Neural crest cell (in vitro differentiated cells): ENCODE measurements at regions not wholly inside any gene's neighbourhood (a gene's known extent, or its start where the extent isn't known, plus 50 kb on each side); places are given as distances from the start of the nearest gene placed in this dataset.

ENCODE experiments used
- DNase-seq: peaks from one replicate; pipeline ENCODE4 v3.0.0; 2021; ENCODE audit warnings: low read depth, mixed read lengths, low spot score
- H3K27ac Mint-ChIP-seq: one replicate; pipeline ENCODE4 v1.8.0; 2021; ENCODE audit warnings: mild to moderate bottlenecking, mixed read lengths; ENCODE audit not compliant: unreplicated experiment
- H3K27me3 Mint-ChIP-seq: 2 replicates; pipeline ENCODE4 v1.8.0; 2021; ENCODE audit warnings: low read depth, mild to moderate bottlenecking, mixed read lengths
- H3K36me3 Mint-ChIP-seq: 2 replicates; pipeline ENCODE4 v1.8.0; 2021; ENCODE audit warnings: low read depth, mild to moderate bottlenecking, mixed read lengths
- H3K4me1 Mint-ChIP-seq: 2 replicates; pipeline ENCODE4 v1.8.0; 2021; ENCODE audit warnings: mixed read lengths
- H3K4me3 Mint-ChIP-seq: one replicate; pipeline ENCODE4 v1.8.0; 2021; ENCODE audit warnings: mild to moderate bottlenecking, mixed read lengths
- H3K9me3 Mint-ChIP-seq: 2 replicates; pipeline ENCODE4 v1.8.0; 2021; ENCODE audit warnings: mixed read lengths
- CTCF ChIP-seq: fragments of 200-600 bp; sonication (generic); conservative IDR thresholded peaks from 2 replicates; pipeline ENCODE4 v1.5.0; 2021; ENCODE audit warnings: antibody characterized with exemption, mild to moderate bottlenecking

GRCh38 chr18:44170208-44170880 lies 510.3 kb upstream of the SETBP1 start:
- H3K4me3 Mint-ChIP-seq = no peak overlapping the region
- H3K27me3 Mint-ChIP-seq = no peaks in the 10 kb centered on the region
- DNase-seq = no peak
- H3K4me1 Mint-ChIP-seq = no peaks in the 10 kb centered on the region
- no peaks in the 10 kb centered on the region for H3K36me3 Mint-ChIP-seq
- H3K9me3 Mint-ChIP-seq = no peaks in the 10 kb centered on the region
- no peak for TF ChIP-seq CTCF
- H3K27ac Mint-ChIP-seq = no peak overlapping the region

- H3K27ac Mint-ChIP-seq = no peak overlapping the region
- no peak for TF ChIP-seq CTCF
- no peak overlapping the region for H3K4me3 Mint-ChIP-seq
- H3K9me3 Mint-ChIP-seq = no peaks in the 10 kb centered on the region
- DNase-seq = no peak
- no peaks in the 10 kb centered on the region for H3K36me3 Mint-ChIP-seq
- H3K27me3 Mint-ChIP-seq = no peaks in the 10 kb centered on the region
- H3K4me1 Mint-ChIP-seq = no peaks in the 10 kb centered on the region
Observed at GRCh38 chr18:44171301-44171700, 509.4 kb upstream of the SETBP1 start.

GRCh38 chr18:44175891-44176290 lies 504.8 kb upstream of the SETBP1 start:
- Mint-ChIP-seq H3K27ac (no peak overlapping the region), H3K9me3 (no peaks in the 10 kb centered on the region), H3K4me1 (no peaks in the 10 kb centered on the region), H3K36me3 (no peaks in the 10 kb centered on the region), H3K27me3 (no peaks in the 10 kb centered on the region), H3K4me3 (no peak overlapping the region)
- no peak for TF ChIP-seq CTCF
- DNase-seq = no peak

- DNase-seq = no peak
- H3K27me3 Mint-ChIP-seq = no peaks in the 10 kb centered on the region
- H3K9me3 Mint-ChIP-seq = no peaks in the 10 kb centered on the region
- H3K27ac Mint-ChIP-seq = no peak overlapping the region
- H3K4me3 Mint-ChIP-seq = no peak overlapping the region
- no peaks in the 10 kb centered on the region for H3K36me3 Mint-ChIP-seq
- peaks cover 6% of the 10 kb centered on the region for H3K4me1 Mint-ChIP-seq
- no peak for TF ChIP-seq CTCF
Observed at GRCh38 chr18:44178476-44178875, 502.2 kb upstream of the SETBP1 start.

- no peak for DNase-seq
- Mint-ChIP-seq H3K9me3 (no peaks in the 10 kb centered on the region), H3K27ac (no peak overlapping the region), H3K27me3 (no peaks in the 10 kb centered on the region), H3K4me3 (no peak overlapping the region), H3K36me3 (no peaks in the 10 kb centered on the region), H3K4me1 (peaks cover 6% of the 10 kb centered on the region)
- no peak for TF ChIP-seq CTCF
Observed at GRCh38 chr18:44179693-44180092, 501.0 kb upstream of the SETBP1 start.

GRCh38 chr18:44180683-44181082 lies 500.0 kb upstream of the SETBP1 start:
- H3K4me1 Mint-ChIP-seq = peaks cover 6% of the 10 kb centered on the region
- no peak overlapping the region for H3K4me3 Mint-ChIP-seq
- H3K9me3 Mint-ChIP-seq = no peaks in the 10 kb centered on the region
- DNase-seq = no peak
- no peaks in the 10 kb centered on the region for H3K36me3 Mint-ChIP-seq
- no peak for TF ChIP-seq CTCF
- no peaks in the 10 kb centered on the region for H3K27me3 Mint-ChIP-seq
- no peak overlapping the region for H3K27ac Mint-ChIP-seq
